ENCODE measurements at regions not wholly inside any gene's neighbourhood (a gene's known extent, or its start where the extent isn't known, plus 50 kb on each side); places are given as distances from the start of the nearest gene placed in this dataset.
A peak's percentile ranks its signal among the peaks of the same experiment; 100 is the strongest.

DNA sequence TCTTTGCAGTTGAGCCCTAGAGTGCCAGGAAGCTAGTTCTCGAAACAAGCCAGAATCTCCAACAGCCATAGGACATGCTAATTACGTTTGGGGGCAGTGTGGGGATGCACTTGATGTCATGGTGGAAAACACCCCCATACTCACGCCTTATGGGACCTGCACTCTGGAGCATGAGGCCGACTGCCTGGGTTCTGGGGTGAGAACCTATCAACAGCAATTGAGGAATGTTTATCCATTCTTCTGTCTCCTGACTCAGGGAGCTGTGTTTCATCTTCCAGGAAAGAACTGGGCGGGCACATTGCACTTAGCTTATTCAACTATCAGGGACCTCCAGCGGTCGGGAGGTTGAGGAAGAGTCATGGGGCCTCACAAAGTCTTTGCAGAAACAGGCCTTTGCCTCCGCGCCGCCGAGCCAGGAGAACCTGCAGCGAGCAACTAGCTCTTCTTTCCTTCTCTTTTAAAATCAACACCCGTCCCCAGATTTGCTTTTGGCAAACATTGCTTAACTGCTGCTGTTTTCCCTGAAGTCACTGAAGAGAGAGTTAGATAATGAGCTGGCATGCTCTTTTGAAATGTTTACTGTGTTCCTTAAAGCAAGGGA lies 226.1 kb upstream of the DIO3 start (continued):
- TF ChIP-seq, protein P1, sequence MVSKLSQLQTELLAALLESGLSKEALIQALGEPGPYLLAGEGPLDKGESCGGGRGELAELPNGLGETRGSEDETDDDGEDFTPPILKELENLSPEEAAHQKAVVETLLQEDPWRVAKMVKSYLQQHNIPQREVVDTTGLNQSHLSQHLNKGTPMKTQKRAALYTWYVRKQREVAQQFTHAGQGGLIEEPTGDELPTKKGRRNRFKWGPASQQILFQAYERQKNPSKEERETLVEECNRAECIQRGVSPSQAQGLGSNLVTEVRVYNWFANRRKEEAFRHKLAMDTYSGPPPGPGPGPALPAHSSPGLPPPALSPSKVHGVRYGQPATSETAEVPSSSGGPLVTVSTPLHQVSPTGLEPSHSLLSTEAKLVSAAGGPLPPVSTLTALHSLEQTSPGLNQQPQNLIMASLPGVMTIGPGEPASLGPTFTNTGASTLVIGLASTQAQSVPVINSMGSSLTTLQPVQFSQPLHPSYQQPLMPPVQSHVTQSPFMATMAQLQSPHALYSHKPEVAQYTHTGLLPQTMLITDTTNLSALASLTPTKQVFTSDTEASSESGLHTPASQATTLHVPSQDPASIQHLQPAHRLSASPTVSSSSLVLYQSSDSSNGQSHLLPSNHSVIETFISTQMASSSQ (IDR thresholded peaks at IDR 0.05; ENCODE audit: low read depth) = peak; percentile 58
- TF ChIP-seq, protein P1 (CRISPR knock-in tag; IDR thresholded peaks at IDR 0.05; ENCODE audit: borderline replicate concordance) = peak; percentile 63; the same call in 1 of the 2 replicates
- TF ChIP-seq POLR2G (IDR thresholded peaks at IDR 0.05; ENCODE audit: low read depth, low read length) = no peak
- TF ChIP-seq POLR2AphosphoS2 (IDR thresholded peaks at IDR 0.05; ENCODE audit: low read depth, low read length) = no peak
- TF ChIP-seq ZNF746 (CRISPR knock-in tag; IDR thresholded peaks at IDR 0.05) = 0 out of 2 replicates have a peak, but pooled peaks have one; percentile 28
- no peak for TF ChIP-seq MATR3 (CRISPR knock-in tag; IDR thresholded peaks at IDR 0.05)
- TF ChIP-seq ZNF460 (CRISPR knock-in tag; IDR thresholded peaks at IDR 0.05; ENCODE audit: borderline replicate concordance) = no peak
- TF ChIP-seq, protein P2, sequence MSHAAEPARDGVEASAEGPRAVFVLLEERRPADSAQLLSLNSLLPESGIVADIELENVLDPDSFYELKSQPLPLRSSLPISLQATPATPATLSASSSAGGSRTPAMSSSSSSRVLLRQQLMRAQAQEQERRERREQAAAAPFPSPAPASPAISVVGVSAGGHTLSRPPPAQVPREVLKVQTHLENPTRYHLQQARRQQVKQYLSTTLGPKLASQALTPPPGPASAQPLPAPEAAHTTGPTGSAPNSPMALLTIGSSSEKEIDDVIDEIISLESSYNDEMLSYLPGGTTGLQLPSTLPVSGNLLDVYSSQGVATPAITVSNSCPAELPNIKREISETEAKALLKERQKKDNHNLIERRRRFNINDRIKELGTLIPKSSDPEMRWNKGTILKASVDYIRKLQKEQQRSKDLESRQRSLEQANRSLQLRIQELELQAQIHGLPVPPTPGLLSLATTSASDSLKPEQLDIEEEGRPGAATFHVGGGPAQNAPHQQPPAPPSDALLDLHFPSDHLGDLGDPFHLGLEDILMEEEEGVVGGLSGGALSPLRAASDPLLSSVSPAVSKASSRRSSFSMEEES (CRISPR knock-in tag; IDR thresholded peaks at IDR 0.05) = 0 out of 2 replicates have a peak, but pooled peaks have one; percentile 4
- TF ChIP-seq ZNF329 (CRISPR knock-in tag; IDR thresholded peaks at IDR 0.05; ENCODE audit: low read depth) = no peak
- TF ChIP-seq ZNF772 (CRISPR knock-in tag; IDR thresholded peaks at IDR 0.05) = no peak
- TF ChIP-seq IKZF4 (CRISPR knock-in tag; IDR thresholded peaks at IDR 0.05; ENCODE audit: borderline replicate concordance, low read depth, not compliant biosample characterization) = no peak
- TF ChIP-seq, protein P3, sequence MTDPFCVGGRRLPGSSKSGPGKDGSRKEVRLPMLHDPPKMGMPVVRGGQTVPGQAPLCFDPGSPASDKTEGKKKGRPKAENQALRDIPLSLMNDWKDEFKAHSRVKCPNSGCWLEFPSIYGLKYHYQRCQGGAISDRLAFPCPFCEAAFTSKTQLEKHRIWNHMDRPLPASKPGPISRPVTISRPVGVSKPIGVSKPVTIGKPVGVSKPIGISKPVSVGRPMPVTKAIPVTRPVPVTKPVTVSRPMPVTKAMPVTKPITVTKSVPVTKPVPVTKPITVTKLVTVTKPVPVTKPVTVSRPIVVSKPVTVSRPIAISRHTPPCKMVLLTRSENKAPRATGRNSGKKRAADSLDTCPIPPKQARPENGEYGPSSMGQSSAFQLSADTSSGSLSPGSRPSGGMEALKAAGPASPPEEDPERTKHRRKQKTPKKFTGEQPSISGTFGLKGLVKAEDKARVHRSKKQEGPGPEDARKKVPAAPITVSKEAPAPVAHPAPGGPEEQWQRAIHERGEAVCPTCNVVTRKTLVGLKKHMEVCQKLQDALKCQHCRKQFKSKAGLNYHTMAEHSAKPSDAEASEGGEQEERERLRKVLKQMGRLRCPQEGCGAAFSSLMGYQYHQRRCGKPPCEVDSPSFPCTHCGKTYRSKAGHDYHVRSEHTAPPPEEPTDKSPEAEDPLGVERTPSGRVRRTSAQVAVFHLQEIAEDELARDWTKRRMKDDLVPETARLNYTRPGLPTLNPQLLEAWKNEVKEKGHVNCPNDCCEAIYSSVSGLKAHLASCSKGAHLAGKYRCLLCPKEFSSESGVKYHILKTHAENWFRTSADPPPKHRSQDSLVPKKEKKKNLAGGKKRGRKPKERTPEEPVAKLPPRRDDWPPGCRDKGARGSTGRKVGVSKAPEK (CRISPR knock-in tag; IDR thresholded peaks at IDR 0.05; ENCODE audit: borderline replicate concordance) = no peak
- peak; percentile 4; the same call in 1 of the 2 replicates for TF ChIP-seq ARID4A (CRISPR knock-in tag; IDR thresholded peaks at IDR 0.05; ENCODE audit: borderline replicate concordance)
- TF ChIP-seq GABPA (IDR thresholded peaks at IDR 0.05; ENCODE audit: low read depth, low read length) = no peak
- no peak for TF ChIP-seq GABPA (CRISPR knock-in tag; IDR thresholded peaks at IDR 0.05; ENCODE audit: low read depth)
- 0 out of 4 replicates have a peak, but pooled peaks of 1 of the 2 experiments have one; percentile 54 for TF ChIP-seq KLF16 (CRISPR knock-in tag; IDR thresholded peaks at IDR 0.05)
- TF ChIP-seq DNMT1 (CRISPR knock-in tag; IDR thresholded peaks at IDR 0.05) = 0 out of 2 replicates have a peak, but pooled peaks have one; percentile 8
